Right renal cortex interstitium (tissue), 3 donors: ENCODE measurements at regions not wholly inside any gene's neighbourhood (a gene's known extent, or its start where the extent isn't known, plus 50 kb on each side); places are given as distances from the start of the nearest gene placed in this dataset.
A peak's percentile ranks its signal among the peaks of the same experiment; 100 is the strongest.
"Not testable (repeated sequence)": the region's sequence is repeated elsewhere in the genome, so short reads cannot be mapped to it uniquely, and the experiment has no call there.

Experiments
- DNase-seq, 3 donors: peaks; one replicate each; pipeline ENCODE4 v3.0.0-alpha.2; 2013; ENCODE audit warnings: low read depth in 3 of 3, low spot score in 2 of 3

DNA sequence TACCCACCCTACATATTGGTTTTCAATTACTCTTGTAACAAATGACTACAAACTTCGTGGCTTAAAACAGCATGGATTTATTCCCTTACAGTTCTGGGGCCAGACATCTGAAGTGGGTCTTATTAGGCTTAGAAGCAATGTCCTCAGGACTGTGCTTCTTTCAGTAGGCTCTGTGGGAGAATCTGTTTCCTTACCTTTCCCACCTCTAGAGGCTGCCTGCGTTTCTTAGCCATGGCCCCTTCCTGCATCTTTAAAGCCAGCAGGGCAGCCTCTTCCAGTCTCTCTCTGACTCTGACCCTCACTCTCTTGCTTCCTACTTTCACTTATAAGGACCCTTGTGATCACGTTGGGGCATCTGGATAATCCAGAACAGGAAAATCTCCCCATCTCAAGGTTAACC is 252.5 kb upstream of the PGRMC2 start:
- no peak for DNase-seq

DNA sequence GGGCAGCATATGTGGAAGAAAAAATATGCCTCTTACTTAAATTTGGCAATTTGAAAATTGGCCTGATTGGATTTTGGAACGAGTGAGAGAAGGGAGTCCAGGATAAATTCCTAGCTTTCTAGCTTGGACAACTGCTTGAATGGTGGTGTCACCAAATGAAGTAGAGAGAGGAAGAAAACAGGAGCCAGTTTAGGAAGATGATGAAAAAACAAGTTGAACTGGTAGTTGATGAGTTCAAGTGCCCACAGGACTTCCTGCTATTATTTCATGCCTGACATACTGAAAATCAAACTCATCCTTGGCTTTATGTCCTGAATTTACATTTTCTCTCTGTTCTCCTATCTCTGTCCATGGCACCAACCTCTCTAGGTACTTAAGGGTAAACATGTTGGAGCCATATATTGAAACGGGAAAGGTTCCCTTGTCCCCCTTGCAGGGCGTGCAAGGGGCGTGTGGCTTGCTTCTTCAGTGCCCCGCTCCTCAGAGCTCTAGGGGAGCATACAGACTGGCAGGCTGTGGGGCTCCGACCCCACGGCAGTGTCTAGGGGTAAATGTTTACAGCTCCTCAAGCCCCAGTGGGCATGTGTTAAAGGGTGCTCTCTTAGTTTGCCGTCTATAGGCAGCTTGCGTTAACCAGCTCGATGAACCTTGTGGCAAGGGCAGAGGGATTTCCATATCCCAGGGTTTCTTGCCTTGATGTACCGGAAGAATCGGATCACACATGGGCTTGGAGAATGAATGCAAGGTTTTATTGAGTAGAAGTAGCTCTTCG is 250.7 kb upstream of the PGRMC2 start:
- DNase-seq: no peak

GRCh38 chr4:128536746-128537145 is 249.1 kb upstream of the PGRMC2 start:
- no peak for DNase-seq

GRCh38 chr4:128535510-128535909 is 247.9 kb upstream of the PGRMC2 start:
- not testable (repeated sequence) for DNase-seq

DNA sequence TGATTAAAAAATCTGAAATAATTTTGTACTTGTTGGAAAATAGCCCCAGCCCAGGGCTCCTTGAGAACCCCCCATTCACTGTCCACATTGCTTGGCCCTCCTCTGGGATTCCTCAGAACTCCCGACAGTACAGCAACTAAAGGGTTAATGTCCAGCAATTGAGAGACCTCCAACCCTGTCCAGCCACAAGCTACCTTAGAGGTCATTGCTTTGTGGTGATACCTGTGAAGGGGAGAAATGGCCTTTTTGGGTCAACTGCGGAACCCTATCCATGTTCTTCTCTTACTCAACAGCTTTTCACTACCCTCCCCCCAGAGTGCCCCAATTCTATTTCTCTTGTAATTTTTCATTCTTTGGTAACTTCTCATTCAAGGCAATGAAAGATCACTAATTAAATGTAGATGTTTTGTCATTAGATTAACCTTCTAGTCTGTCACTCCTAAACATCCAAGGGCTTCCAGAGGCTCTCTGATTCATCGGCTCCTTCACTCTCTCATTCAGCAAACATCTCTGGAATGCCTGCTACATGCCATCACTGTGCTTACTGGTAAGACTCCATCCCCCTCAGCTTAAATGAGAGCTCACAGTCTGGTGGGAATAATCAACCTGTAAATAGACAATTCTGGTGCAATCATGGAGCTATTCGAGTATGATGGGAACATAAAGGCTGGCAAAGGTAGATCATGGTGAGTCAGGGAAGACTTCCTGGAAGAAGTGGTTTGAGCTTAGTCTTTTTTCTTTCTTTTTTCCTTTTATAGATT is 241.4 kb upstream of the PGRMC2 start:
- no peak for DNase-seq

DNA sequence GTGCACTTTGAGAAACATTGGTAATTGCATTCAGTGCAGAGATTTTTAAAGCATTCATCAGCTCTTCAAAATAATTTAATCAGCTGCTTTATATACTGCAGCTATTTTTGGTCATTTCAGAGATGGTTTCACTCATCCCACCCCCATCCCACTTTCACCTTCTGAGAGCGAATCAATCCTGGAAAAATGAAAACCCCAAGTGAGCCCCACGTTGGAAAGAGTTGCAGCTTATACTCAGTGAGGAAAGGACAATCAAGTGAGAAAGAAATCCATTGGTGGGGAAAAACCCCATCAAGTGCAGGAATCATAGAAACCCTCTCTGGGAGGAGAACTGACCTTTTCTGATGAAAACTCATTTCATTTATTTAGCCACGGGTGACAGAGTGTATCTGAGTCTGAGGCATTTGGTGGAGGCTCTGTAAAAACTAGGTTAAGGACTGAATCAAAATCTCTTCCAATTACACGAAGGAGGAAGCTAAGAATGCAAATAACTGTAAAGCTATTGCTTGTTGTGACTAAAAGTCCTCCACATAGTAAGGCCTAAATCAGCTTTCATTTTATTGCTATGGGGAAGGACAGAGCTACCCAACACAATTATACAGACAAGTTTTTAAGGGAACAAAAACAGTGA is 240.4 kb upstream of the PGRMC2 start:
- DNase-seq: no peak

DNA sequence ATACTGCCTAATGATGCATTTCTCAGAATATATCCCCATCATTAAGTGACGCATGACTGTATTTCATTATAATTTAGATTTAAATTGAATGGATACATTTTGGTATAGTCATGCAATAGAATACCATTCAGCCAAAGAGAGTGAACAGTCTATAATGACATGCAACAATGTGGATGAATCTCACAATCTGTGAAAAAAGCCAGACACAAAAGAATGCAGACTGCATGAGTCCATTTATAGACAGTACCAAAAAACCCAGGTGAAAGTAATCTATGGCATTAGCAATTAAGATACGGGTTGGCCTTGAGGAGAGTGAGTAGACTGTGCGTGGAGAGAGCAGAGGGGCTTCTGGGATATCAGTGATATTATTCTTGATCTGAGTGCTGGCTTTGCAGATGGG is 239.7 kb upstream of the PGRMC2 start:
- no peak for DNase-seq

DNA sequence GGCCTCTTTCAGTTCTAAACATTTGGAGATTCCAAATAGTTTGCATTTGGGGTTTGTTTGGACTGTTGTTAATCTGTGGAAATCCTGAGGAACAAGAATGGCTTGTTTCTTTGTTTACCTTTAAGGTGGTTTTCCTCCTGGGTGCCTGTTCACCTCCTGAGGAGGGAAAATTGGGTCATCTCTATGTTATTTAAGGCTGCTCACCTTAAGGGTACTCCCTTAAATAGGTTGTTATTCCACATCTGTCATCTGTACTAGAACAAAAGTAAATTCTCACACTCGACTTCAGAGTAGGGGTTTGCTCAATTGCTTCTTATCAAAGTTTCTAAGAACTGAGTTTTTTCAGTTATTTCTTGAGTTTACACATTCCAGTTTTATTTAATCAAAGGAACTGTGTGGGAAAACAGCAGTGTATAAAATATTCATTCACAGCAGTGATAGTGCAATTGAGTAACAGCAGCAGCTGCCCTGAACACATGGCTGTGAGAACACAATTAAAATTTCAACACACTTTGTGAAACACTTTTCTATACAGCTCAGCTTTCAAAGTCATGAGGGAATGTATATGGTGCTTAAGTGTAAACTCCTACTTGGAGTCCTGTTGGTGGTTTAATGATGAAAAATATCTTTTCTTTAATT is 238.5 kb upstream of the PGRMC2 start:
- DNase-seq: no peak

DNA sequence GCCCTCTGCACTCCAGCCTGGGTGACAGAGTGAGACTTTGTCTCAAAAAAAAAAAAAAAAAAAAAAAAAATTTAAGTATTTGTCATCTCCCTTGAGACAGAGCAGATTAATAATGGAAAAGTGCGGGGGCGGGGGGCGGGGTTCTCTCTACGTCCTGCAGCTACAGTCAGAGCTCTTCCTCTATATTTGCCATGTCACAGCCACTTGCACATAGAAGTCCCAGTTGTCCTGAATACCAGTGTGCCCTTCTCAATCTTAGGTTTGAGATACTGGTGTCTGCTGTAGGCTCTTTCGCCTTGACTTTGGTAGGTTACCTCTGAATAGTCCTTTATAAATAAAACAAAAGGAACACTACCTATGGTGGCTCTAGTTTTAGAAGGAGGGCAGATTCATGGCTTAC is 237.8 kb upstream of the PGRMC2 start:
- no peak for DNase-seq

GRCh38 chr4:128524311-128524710 is 236.7 kb upstream of the PGRMC2 start:
- no peak for DNase-seq

GRCh38 chr4:128521648-128522111 is 234.1 kb upstream of the PGRMC2 start:
- no peak for DNase-seq

GRCh38 chr4:128521156-128521555 is 233.5 kb upstream of the PGRMC2 start:
- DNase-seq: no peak

GRCh38 chr4:128519163-128519830 is 231.7 kb upstream of the PGRMC2 start:
- no peak for DNase-seq

DNA sequence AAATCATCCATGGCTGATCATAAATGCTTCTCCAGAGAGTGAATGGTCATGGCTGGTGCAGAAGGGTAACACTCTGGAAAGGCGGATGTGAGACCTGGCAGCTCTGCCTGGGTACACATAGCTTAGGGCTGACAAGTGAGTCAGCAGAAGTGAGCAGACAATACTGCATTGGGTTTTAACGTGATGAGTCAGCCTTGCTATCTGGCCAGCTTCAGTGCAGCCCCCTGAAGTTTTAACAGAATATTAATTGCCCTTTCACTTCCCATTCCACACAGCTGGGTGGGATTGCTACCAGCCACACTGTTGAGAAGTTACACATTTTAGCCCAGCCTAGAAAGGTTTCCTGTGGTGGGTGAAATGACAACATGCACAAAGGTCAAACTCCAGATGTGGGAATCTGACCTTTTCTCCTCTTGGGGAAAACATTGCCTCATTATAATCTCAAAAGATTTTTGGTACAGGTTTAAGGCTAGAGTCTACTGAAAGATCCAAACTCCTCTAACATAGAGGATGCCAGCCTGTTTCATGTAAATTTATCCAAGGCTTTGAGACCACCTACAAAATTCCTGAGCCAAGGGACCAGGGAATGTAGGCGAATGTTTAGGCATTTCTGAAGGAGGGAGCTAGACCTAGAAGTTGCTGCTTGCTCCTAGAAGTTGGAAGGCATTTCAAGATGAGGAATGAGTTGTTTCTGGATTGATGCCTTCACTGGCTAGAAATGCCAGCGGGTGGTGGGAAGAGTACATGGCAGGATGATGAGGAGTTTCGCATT is 230.3 kb upstream of the PGRMC2 start:
- no peak for DNase-seq

GRCh38 chr4:128517096-128517738 is 229.6 kb upstream of the PGRMC2 start:
- no peak for DNase-seq

DNA sequence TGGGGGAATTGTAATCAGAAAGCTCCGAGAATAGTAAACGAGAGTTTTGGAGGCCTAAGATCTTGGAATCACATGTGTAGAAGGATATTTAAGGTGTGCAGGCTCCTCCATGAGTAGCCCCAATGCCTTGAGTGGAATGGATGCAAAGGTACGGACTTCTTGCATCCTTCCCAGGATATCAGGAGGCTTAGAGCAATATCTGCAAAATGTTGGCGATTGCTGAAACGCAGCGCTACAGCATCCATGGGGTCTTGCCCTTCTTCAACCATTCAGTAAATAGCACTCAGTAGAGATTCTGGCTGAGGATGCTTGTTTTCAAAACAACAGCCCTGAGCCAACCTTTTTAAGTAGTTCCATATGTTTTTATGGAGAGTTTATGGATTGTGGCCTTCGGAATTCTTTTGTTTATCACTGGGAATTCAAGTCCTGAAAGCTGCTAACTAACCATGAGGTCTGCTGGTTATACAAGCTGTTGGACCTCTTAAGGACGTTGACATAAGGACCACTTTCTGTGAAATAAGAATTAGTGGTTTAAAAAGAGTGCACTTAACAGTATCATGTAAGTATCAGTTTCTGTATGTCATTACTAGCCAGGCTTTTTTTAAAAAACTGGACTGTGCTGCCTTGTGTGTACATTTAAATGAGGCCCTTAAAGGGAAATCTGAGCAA is 228.8 kb upstream of the PGRMC2 start:
- DNase-seq: peak in 1 of 3 donors; percentile 15

DNA sequence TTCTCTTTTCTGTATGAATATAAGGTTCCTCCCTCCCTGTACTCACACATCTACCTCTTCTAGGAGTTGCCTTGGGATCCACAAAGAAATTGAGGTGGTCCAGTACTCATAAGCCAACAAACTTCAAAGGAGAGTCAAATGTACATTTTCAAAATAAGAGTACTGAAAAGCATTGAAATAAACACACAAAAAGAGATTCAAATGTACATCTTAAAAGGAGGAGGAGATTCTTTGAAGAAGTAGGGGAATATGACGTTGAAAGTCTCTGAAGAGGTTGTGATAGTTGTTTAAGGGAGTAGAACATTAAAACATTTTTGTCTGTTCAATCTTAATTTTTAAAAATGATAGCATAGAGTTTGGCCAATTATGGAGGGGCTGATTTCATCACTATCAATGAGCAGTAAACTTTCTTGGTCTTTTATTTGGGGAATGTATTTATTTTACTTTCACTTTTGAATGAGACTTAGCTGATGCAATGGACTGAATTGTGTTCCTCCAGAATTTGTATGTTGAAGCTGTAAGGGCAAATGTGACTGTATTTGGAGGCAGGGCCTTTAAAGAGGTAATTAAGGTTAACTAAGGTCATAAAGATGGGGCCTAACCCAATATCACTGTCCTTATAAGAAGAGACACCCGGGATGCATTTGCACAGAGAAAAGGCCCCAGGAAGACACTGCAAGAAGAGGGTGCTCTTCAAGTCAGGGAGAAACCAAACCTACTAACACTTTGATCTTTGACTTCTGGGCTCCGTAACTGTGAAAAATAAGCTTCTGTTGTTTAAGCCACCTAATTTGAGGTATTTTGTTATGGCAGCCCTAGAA is 226.3 kb upstream of the PGRMC2 start:
- DNase-seq: no peak

DNA sequence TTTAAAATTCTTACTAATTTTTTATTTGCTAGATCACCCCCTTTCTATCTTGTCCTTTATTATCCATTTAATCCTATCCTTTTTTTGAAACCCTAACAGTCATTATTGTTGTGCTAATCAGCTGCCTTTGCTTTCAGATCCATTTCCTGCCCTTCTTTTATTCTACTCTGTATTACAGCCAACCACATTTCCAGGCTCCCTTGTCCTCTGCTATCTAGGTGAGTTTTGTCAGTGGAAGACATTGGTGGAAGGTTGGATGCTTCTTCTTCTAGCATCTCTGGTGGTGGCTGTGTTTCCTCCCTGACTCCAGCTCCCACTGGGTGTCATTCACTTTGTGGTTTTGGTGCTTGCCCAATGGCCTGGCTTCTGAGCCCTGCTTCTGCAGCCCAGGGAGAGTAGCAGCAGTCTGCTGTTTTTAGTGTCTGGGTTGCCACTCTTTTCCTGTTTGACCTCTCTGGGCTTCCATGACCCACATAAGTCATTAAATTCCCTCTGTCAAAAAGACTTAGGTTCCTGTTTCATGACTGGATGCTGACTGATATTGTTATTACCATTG is 225.2 kb upstream of the PGRMC2 start:
- DNase-seq: no peak
